ENCODE measurements at regions not wholly inside any gene's neighbourhood (a gene's known extent, or its start where the extent isn't known, plus 50 kb on each side); places are given as distances from the start of the nearest gene placed in this dataset.

- TF ChIP-seq EZH2 (IDR thresholded peaks at IDR 0.05; ENCODE audit: insufficient read depth, poor library complexity, severe bottlenecking) (no peak), EZH2phosphoT487 (IDR thresholded peaks at IDR 0.05; ENCODE audit: insufficient read depth, low read depth) (no peak)
Measured at GRCh38 chr13:85562282-85562681, 236.9 kb downstream of the SLITRK6 start.
